K562 (cell line): ENCODE measurements at regions not wholly inside any gene's neighbourhood (a gene's known extent, or its start where the extent isn't known, plus 50 kb on each side); places are given as distances from the start of the nearest gene placed in this dataset.

Experiments used
- ATAC-seq: fragments of 200-7000 bp; cut with Tn5 transposase; 3 replicates; pipeline ENCODE4 v1.9.1; 2020; ENCODE audit warnings: moderate library complexity
- BruUV-seq: library from RNA; stranded (reverse); fragments of 400-500 nt; replicated peaks from 2 replicates; lab custom pipeline; 2021; lab: Mats Ljungman, UMichigan
- CTCF ChIA-PET: fragments of 300-600 bp; formaldehyde crosslinking; extraction: SDS; loops from one replicate; lab custom pipeline; 2021; ENCODE audit warnings: low intra/inter-chr PET ratio; lab: Yijun Ruan, JAX
- POLR2A ChIA-PET: fragments of 300-600, 350-650 bp; sonication (Branson Sonifier 250); formaldehyde crosslinking; extraction: SDS; loops from one replicate; lab custom pipeline; 2021; ENCODE audit warnings: antibody characterized with exemption, inconsistent platforms; lab: Yijun Ruan, JAX
- DNase-seq, 4 experiments: peaks; one replicate each; pipeline versions ENCODE4 v3.0.0 to v3.0.0-alpha.2; 2011 to 2018; ENCODE audit warnings: low spot score in 3 of 4, mixed read lengths in 3 of 4; ENCODE audit errors: extremely low read depth in 1 of 4
- FAIRE-seq: peaks from 2 replicates; lab custom pipeline; 2011; peaks lifted over from hg19 to GRCh38; lab: Jason Lieb, UNC
- H2AFZ ChIP-seq: 2 replicates; pipeline ENCODE4 v1.6.0; 2011; ENCODE audit warnings: low read depth, low read length, control low read depth, inconsistent platforms
- H3K27ac ChIP-seq: fragments of 200-600 bp; 3 replicates; pipeline ENCODE4 v1.8.0; 2011; ENCODE audit warnings: low read depth, mild to moderate bottlenecking, control low read depth, inconsistent platforms, low read length, moderate library complexity, mixed read lengths; ENCODE audit errors: extremely low read depth
- H3K27me3 ChIP-seq, 2 experiments: fragments of 300-600 bp in 1 of 2; 2 replicates in 1 of 2; 3 replicates in 1 of 2; pipeline versions ENCODE4 v1.6.0 to v1.8.0; 2011; ENCODE audit warnings: inconsistent platforms in 2 of 2, low read length in 2 of 2, mild to moderate bottlenecking in 1 of 2, mixed read lengths in 1 of 2, moderate library complexity in 1 of 2; ENCODE audit not compliant: control insufficient read depth in 2 of 2, insufficient read depth in 2 of 2
- H3K36me3 ChIP-seq: fragments of 300-600 bp; 3 replicates; pipeline ENCODE4 v1.8.0; 2011; ENCODE audit warnings: mild to moderate bottlenecking, low read length, inconsistent platforms; ENCODE audit not compliant: control insufficient read depth, insufficient read depth
- H3K4me1 ChIP-seq, 2 experiments: fragments of 200-600 bp in 1 of 2; replicated peaks in 1 of 2; 2 replicates in 1 of 2; 3 replicates in 1 of 2; pipeline versions ENCODE4 v1.5.1 to v1.8.0; 2011; ENCODE audit warnings: inconsistent platforms in 2 of 2, low read length in 2 of 2, mild to moderate bottlenecking in 1 of 2, mixed read lengths in 1 of 2, moderate library complexity in 1 of 2; ENCODE audit not compliant: control insufficient read depth in 2 of 2, insufficient read depth in 2 of 2
- H3K4me2 ChIP-seq: 2 replicates; pipeline ENCODE4 v1.6.1; 2011; ENCODE audit warnings: low read length, control low read depth, inconsistent platforms, mixed read lengths; ENCODE audit not compliant: insufficient read depth
- H3K4me3 ChIP-seq: fragments of 200-600 bp; sonication (generic), shearing (Covaris generic); 2 replicates; pipeline ENCODE4 v1.5.1; 2016; ENCODE audit warnings: control low read depth, inconsistent platforms
- H3K79me2 ChIP-seq: fragments of 200-600 bp; 3 replicates; pipeline ENCODE4 v1.8.0; 2011; ENCODE audit warnings: low read length, inconsistent platforms; ENCODE audit not compliant: control insufficient read depth, insufficient read depth
- H3K9ac ChIP-seq, 2 experiments: 2 replicates each; pipeline versions ENCODE4 v1.6.0 to v1.6.1; 2011; ENCODE audit warnings: low read depth in 2 of 2, low read length in 2 of 2, control low read depth in 1 of 2, inconsistent platforms in 1 of 2, mild to moderate bottlenecking in 1 of 2, mixed read lengths in 1 of 2; ENCODE audit not compliant: insufficient read depth in 1 of 2
- H3K9me1 ChIP-seq: one replicate; pipeline ENCODE4 v1.6.0; 2011; ENCODE audit warnings: inconsistent platforms, mild to moderate bottlenecking, low read length, moderate library complexity; ENCODE audit not compliant: control insufficient read depth, insufficient read depth
- H3K9me3 ChIP-seq: replicated peaks from 2 replicates; pipeline ENCODE4 v1.5.1; 2011; ENCODE audit warnings: low read depth, low read length, inconsistent platforms; ENCODE audit not compliant: control insufficient read depth, insufficient read depth
- H4K20me1 ChIP-seq: replicated peaks from 2 replicates; pipeline ENCODE4 v1.6.1; 2011; ENCODE audit warnings: low read length, inconsistent platforms, mixed read lengths; ENCODE audit not compliant: control insufficient read depth, insufficient read depth
- ARID1B ChIP-seq: fragments of 450-650 bp; IDR thresholded peaks from 2 replicates; pipeline ENCODE4 v1.6.1; 2016; ENCODE audit warnings: antibody characterized with exemption, mild to moderate bottlenecking, inconsistent platforms
- CEBPB ChIP-seq: fragments of 450-650 bp; IDR thresholded peaks from 2 replicates; pipeline ENCODE4 v1.6.1; 2016; ENCODE audit warnings: missing genetic modification characterization, missing compliant biosample characterization
- CHAMP1 ChIP-seq: fragments of 450-650 bp; IDR thresholded peaks from 2 replicates; pipeline ENCODE4 v1.6.1; 2016; ENCODE audit warnings: mild to moderate bottlenecking
- CTBP1 ChIP-seq: fragments of 450-650 bp; IDR thresholded peaks from 2 replicates; pipeline ENCODE4 v1.6.1; 2016; ENCODE audit warnings: borderline replicate concordance
- EHMT2 ChIP-seq: fragments of 450-650 bp; IDR thresholded peaks from 2 replicates; pipeline ENCODE4 v1.6.1; 2018; ENCODE audit warnings: antibody characterized with exemption
- EP400 ChIP-seq: fragments of 450-650 bp; IDR thresholded peaks from 2 replicates; pipeline ENCODE4 v1.6.1; 2017; ENCODE audit warnings: antibody characterized with exemption, mild to moderate bottlenecking, moderate library complexity
- ETV1 ChIP-seq: fragments of 450-650 bp; conservative IDR thresholded peaks from 2 replicates; pipeline ENCODE4 v1.6.1; 2016; ENCODE audit warnings: missing genetic modification characterization, control low read depth, low read depth, missing compliant biosample characterization
- FOXM1 ChIP-seq, 2 experiments: fragments of 450-650 bp in 1 of 2; sonication (generic) in 1 of 2; formaldehyde crosslinking in 1 of 2; IDR thresholded peaks; 2 replicates each; pipeline versions ENCODE4 v1.6.1 to v1.9.0; 2017 to 2022; ENCODE audit warnings: low read depth in 2 of 2, mild to moderate bottlenecking in 2 of 2, missing genetic modification reagents in 1 of 2, moderate library complexity in 1 of 2
- MITF ChIP-seq: IDR thresholded peaks from 2 replicates; pipeline ENCODE4 v1.6.1; 2014; ENCODE audit warnings: antibody characterized with exemption
- PYGO2 ChIP-seq: fragments of 450-650 bp; IDR thresholded peaks from 2 replicates; pipeline ENCODE4 v1.6.1; 2016; ENCODE audit warnings: mild to moderate bottlenecking, missing genetic modification characterization, moderate library complexity, missing compliant biosample characterization
- RUNX1 ChIP-seq: sonication (generic); IDR thresholded peaks from 2 replicates; pipeline ENCODE4 v1.6.1; 2016; ENCODE audit warnings: antibody characterized with exemption, low read depth
- TCF15 ChIP-seq: fragments of 250-450 bp; sonication (Bioruptor Pico); IDR thresholded peaks from 2 replicates; pipeline ENCODE4 v1.8.0; 2022; ENCODE audit warnings: moderate library complexity, mild to moderate bottlenecking, inconsistent platforms
- TFE3 ChIP-seq: fragments of 450-650 bp; formaldehyde crosslinking; IDR thresholded peaks from 2 replicates; pipeline ENCODE4 v1.4.0; 2020; ENCODE audit warnings: mild to moderate bottlenecking, mixed read lengths
- U2AF1 ChIP-seq: fragments of 200-400 bp; formaldehyde crosslinking; optimal IDR thresholded peaks from 2 replicates; pipeline ENCODE3; 2017; ENCODE audit warnings: mild to moderate bottlenecking, low read depth, low read length, moderate library complexity
- YY1 ChIP-seq, 3 experiments: IDR thresholded peaks; 2 replicates each; pipeline ENCODE4 v1.6.1; 2011; ENCODE audit warnings: low read length in 2 of 3, mild to moderate bottlenecking in 2 of 3, moderate library complexity in 2 of 3, borderline replicate concordance in 1 of 3, control low read depth in 1 of 3, low read depth in 1 of 3; ENCODE audit not compliant: insufficient read depth in 3 of 3, insufficient replicate concordance in 2 of 3, control insufficient read depth in 1 of 3, insufficient read length in 1 of 3; ENCODE audit errors: extremely low read depth in 1 of 3
- ZSCAN29 ChIP-seq: fragments of 450-650 bp; IDR thresholded peaks from 2 replicates; pipeline ENCODE4 v1.6.1; 2017
- WGBS: fragments of 100-300 bp; shearing (Covaris generic); methylation state at CpG from one replicate; pipeline ENCODE4 v1.1.6; 2016; ENCODE audit warnings: low coverage, mixed read lengths; ENCODE audit not compliant: insufficient coverage; ENCODE audit errors: missing lambda C conversion rate; 5-methylcytosine and 5-hydroxymethylcytosine counted together
- in situ Hi-C: fragments of 300-500 bp; cut with MboI; formaldehyde crosslinking; loops from 4 replicates; pipeline ENCODE4 v1.15.0; 2018; ENCODE audit warnings: inconsistent platforms, mixed read lengths
- intact Hi-C: fragments of 100-400 bp; cut with micrococcal nuclease; formaldehyde crosslinking; loops from 2 replicates; pipeline ENCODE4 v1.14.2; 2022

GRCh38 chr17:33874617-33875060 is 380.4 kb upstream of the CCL2 start:
- BruUV-seq: no TSS peak
- POLR2A ChIA-PET: interaction anchor here (0.6 to 1.7 kb wide), 3 partner anchors 29 to 112 kb away, joined by 4 to 5 read pairs (median 5); no protein-coding TSS in a partner anchor
- CTCF ChIA-PET: no interaction called here
- ATAC-seq: peak; percentile 42
- H2AFZ ChIP-seq: no peak overlapping the region
- no peaks in the 10 kb centered on the region for H3K36me3 ChIP-seq
- peak overlapping the region; percentile 66 for H3K4me2 ChIP-seq
- no peaks in the 10 kb centered on the region for H3K9me1 ChIP-seq
- H3K9me3 ChIP-seq: no peaks in the 10 kb centered on the region
- H4K20me1 ChIP-seq: no peaks in the 10 kb centered on the region
- intact Hi-C loops (loop anchor here (1.0 to 5.0 kb wide), 3 partner anchors 14 to 53 kb away; no protein-coding TSS in a partner anchor), in situ Hi-C loops (no loop called here)
- peak; percentile 79 to 94 (median 84) for DNase-seq
- WGBS: 0% methylated on average over 2 of the region's 2 CpGs
- peak; percentile 86 for FAIRE-seq
- H3K79me2 ChIP-seq: no peaks in the 10 kb centered on the region
- H3K27ac ChIP-seq: peak overlapping the region; percentile 90
- peak overlapping the region in 1 of 2 experiments; percentile 64; a peak in 2 of 4 replicates for H3K9ac ChIP-seq
- no peaks in the 10 kb centered on the region for H3K27me3 ChIP-seq
- peaks cover 39 to 68% of the 10 kb centered on the region in 2 experiments for H3K4me1 ChIP-seq
- H3K4me3 ChIP-seq: no peak overlapping the region
- no peak for TF ChIP-seq ZSCAN29
- TF ChIP-seq TCF15 (CRISPR knock-in tag): peak; percentile 59; the same call in 1 of the 2 replicates
- no peak for TF ChIP-seq CHAMP1
- TF ChIP-seq FOXM1 (IDR thresholded peaks at IDR 0.05; ENCODE audit: low read depth): peak; percentile 62; the same call in 1 of the 2 replicates
- TF ChIP-seq FOXM1 (CRISPR knock-in tag; IDR thresholded peaks at IDR 0.05; ENCODE audit: low read depth): no peak
- peak in 1 of 3 experiments; percentile 10 for TF ChIP-seq YY1 (IDR thresholded peaks at IDR 0.05; ENCODE audit: borderline replicate concordance in 1 of 3, control insufficient read depth in 1 of 3, extremely low read depth in 1 of 3, insufficient read depth in 3 of 3, insufficient read length in 1 of 3, insufficient replicate concordance in 2 of 3, low read depth in 1 of 3, low read length in 2 of 3)
- peak; percentile 100 for TF ChIP-seq CTBP1
- no peak for TF ChIP-seq PYGO2 (tag)
- TF ChIP-seq ETV1 (tag): no peak; the same call in 1 of the 2 replicates
- peak; percentile 69; the same call in 1 of the 2 replicates for TF ChIP-seq MITF
- TF ChIP-seq EP400: peak; percentile 89
- TF ChIP-seq RUNX1: no peak
- no peak; the same call in 1 of the 2 replicates for TF ChIP-seq CEBPB
- peak; percentile 60 for TF ChIP-seq EHMT2
- TF ChIP-seq ARID1B: peak; percentile 95
- TF ChIP-seq TFE3 (CRISPR knock-in tag): peak; percentile 34; the same call in 1 of the 2 replicates
- TF ChIP-seq U2AF1: no peak
